ENCODE measurements at regions not wholly inside any gene's neighbourhood (a gene's known extent, or its start where the extent isn't known, plus 50 kb on each side); places are given as distances from the start of the nearest gene placed in this dataset.
"Not testable (repeated sequence)": the region's sequence is repeated elsewhere in the genome, so short reads cannot be mapped to it uniquely, and the experiment has no call there.

DNA sequence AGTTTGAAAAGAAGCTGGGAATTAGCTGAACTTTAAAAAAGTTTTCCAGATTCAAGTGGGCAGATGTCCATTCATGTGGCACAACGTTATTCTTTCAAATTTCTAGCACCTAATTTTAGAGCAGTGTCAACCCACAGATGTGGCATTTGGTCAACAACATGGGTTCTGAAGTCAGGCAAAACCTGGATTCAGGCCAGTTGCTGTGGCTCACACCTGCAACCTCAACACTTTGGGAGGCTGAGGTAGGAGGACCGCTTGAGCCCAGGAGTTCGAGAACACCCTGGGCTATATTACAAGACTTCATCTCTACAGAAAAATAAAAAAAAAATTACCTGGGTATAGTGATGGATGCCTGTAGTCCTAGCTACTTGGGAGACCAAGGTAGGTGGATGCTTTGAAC is 380.2 kb upstream of the SALL1 start:
- Histone ChIP-seq H3K4me1 (ENCODE audit: control insufficient read depth, insufficient read depth, low read length) (peaks cover 4% of the 10 kb centered on the region; the same call in 1 of the 2 replicates), H3K36me3 (ENCODE audit: control insufficient read depth, insufficient read depth, low read length) (no peaks in the 10 kb centered on the region), H3K9ac (ENCODE audit: low read depth, low read length) (no peak overlapping the region), H3K4me3 (ENCODE audit: low read depth, low read length) (no peak overlapping the region), H3K9me3 (ENCODE audit: control insufficient read depth, insufficient read depth, low read length) (no peaks in the 10 kb centered on the region), H3K27me3 (ENCODE audit: control insufficient read depth, insufficient read depth, low read length) (no peaks in the 10 kb centered on the region), H3K27ac (ENCODE audit: low read depth, low read length) (no peak overlapping the region)

- H3K4me1 ChIP-seq (ENCODE audit: control insufficient read depth, insufficient read depth, low read length): 0 out of 2 replicates have a peak, but pooled peaks cover 5% of the 10 kb centered on the region
- H3K9me3 ChIP-seq (ENCODE audit: control insufficient read depth, insufficient read depth, low read length): no peaks in the 10 kb centered on the region
- no peak overlapping the region for H3K4me3 ChIP-seq (ENCODE audit: low read depth, low read length)
- no peak overlapping the region for H3K9ac ChIP-seq (ENCODE audit: low read depth, low read length)
- no peaks in the 10 kb centered on the region for H3K27me3 ChIP-seq (ENCODE audit: control insufficient read depth, insufficient read depth, low read length)
- H3K27ac ChIP-seq (ENCODE audit: low read depth, low read length): no peak overlapping the region
- no peaks in the 10 kb centered on the region for H3K36me3 ChIP-seq (ENCODE audit: control insufficient read depth, insufficient read depth, low read length)
Observed at GRCh38 chr16:51527349-51527748, 376.3 kb upstream of the SALL1 start.

GRCh38 chr16:51526621-51527020 is 375.6 kb upstream of the SALL1 start:
- Histone ChIP-seq H3K27ac (ENCODE audit: low read depth, low read length) (no peak overlapping the region), H3K9ac (ENCODE audit: low read depth, low read length) (no peak overlapping the region), H3K4me3 (ENCODE audit: low read depth, low read length) (no peak overlapping the region), H3K4me1 (ENCODE audit: control insufficient read depth, insufficient read depth, low read length) (0 out of 2 replicates have a peak, but pooled peaks cover 5% of the 10 kb centered on the region), H3K9me3 (ENCODE audit: control insufficient read depth, insufficient read depth, low read length) (no peaks in the 10 kb centered on the region), H3K27me3 (ENCODE audit: control insufficient read depth, insufficient read depth, low read length) (no peaks in the 10 kb centered on the region), H3K36me3 (ENCODE audit: control insufficient read depth, insufficient read depth, low read length) (no peaks in the 10 kb centered on the region)

GRCh38 chr16:51524555-51525373 is 373.7 kb upstream of the SALL1 start:
- Histone ChIP-seq H3K9ac (ENCODE audit: low read depth, low read length) (no peak overlapping the region), H3K4me3 (ENCODE audit: low read depth, low read length) (no peak overlapping the region), H3K27ac (ENCODE audit: low read depth, low read length) (no peak overlapping the region)

DNA sequence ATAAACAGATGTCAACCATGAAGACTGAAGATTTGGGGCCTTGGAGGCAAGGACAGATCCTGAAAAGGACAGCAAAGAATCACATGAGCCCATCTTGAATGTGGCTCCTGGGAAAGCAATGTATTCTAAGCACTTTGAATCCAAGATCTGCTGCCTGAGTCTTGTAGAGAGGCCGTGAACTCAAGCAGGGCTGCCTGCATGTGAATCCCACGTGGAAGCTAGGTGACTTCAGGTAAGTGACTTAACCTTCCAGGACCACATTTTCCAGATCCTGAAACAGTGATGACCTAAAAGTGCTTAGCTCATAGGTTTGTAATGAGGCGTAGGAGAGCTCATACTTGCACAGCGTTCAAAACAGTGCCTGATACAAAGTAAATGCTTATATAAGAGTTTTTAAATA is 373.0 kb upstream of the SALL1 start:
- H3K4me1 ChIP-seq (ENCODE audit: control insufficient read depth, insufficient read depth, low read length): 0 out of 2 replicates have a peak, but pooled peaks cover 5% of the 10 kb centered on the region
- H3K27ac ChIP-seq (ENCODE audit: low read depth, low read length): no peak overlapping the region
- no peaks in the 10 kb centered on the region for H3K27me3 ChIP-seq (ENCODE audit: control insufficient read depth, insufficient read depth, low read length)
- no peaks in the 10 kb centered on the region for H3K36me3 ChIP-seq (ENCODE audit: control insufficient read depth, insufficient read depth, low read length)
- H3K9me3 ChIP-seq (ENCODE audit: control insufficient read depth, insufficient read depth, low read length): no peaks in the 10 kb centered on the region
- no peak overlapping the region for H3K9ac ChIP-seq (ENCODE audit: low read depth, low read length)
- no peak overlapping the region for H3K4me3 ChIP-seq (ENCODE audit: low read depth, low read length)

More at GRCh38 chr16:51524555-51525373, 373.7 kb upstream of the SALL1 start:
- H3K9me3 ChIP-seq (ENCODE audit: control insufficient read depth, insufficient read depth, low read length): no peaks in the 10 kb centered on the region
- H3K36me3 ChIP-seq (ENCODE audit: control insufficient read depth, insufficient read depth, low read length): no peaks in the 10 kb centered on the region
- H3K27me3 ChIP-seq (ENCODE audit: control insufficient read depth, insufficient read depth, low read length): no peaks in the 10 kb centered on the region
- 0 out of 2 replicates have a peak, but pooled peaks cover 5% of the 10 kb centered on the region for H3K4me1 ChIP-seq (ENCODE audit: control insufficient read depth, insufficient read depth, low read length)

DNA sequence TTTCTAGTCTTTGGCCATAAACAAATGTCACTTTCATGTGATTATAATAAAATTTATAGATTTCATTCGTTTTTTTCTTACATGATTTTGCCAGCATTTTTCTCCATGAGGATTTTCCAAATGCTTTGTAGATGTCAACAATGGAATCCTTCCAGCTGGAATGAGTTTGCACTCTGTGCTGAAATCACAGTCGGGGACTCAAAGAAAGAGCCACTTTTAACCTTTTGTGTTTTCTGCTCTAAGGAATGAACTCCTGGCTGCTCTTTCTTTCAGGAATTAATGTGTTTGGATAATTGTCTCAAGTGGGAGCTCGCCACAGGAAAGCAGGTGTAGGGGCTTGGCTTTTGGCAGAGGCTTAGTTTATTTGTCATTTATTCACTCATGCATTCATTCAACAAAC is 372.3 kb upstream of the SALL1 start:
- Histone ChIP-seq H3K4me3 (ENCODE audit: low read depth, low read length) (no peak overlapping the region), H3K36me3 (ENCODE audit: control insufficient read depth, insufficient read depth, low read length) (no peaks in the 10 kb centered on the region), H3K27ac (ENCODE audit: low read depth, low read length) (no peak overlapping the region), H3K9ac (ENCODE audit: low read depth, low read length) (no peak overlapping the region), H3K4me1 (ENCODE audit: control insufficient read depth, insufficient read depth, low read length) (0 out of 2 replicates have a peak, but pooled peaks cover 5% of the 10 kb centered on the region), H3K9me3 (ENCODE audit: control insufficient read depth, insufficient read depth, low read length) (no peaks in the 10 kb centered on the region), H3K27me3 (ENCODE audit: control insufficient read depth, insufficient read depth, low read length) (no peaks in the 10 kb centered on the region)

DNA sequence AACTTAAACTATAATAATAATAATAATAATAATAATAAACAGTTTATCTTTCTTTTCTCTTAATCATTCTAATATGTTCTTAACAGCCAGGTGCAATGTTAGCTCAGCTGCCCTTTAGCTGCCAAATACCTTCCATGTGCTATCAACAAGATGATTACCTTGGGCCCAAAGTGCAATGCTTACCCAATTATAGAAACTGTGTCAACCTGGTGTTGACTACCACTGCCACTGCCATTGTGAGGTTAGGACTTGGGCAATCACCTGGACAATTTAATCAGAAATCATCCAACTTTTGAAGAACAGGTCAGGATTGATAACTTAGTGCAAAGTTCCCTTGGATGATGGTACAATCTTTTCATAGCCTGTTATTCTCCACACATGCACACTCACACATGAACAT is 371.8 kb upstream of the SALL1 start:
- Histone ChIP-seq H3K4me3 (ENCODE audit: low read depth, low read length) (no peak overlapping the region), H3K9me3 (ENCODE audit: control insufficient read depth, insufficient read depth, low read length) (no peaks in the 10 kb centered on the region), H3K27me3 (ENCODE audit: control insufficient read depth, insufficient read depth, low read length) (no peaks in the 10 kb centered on the region), H3K4me1 (ENCODE audit: control insufficient read depth, insufficient read depth, low read length) (0 out of 2 replicates have a peak, but pooled peaks cover 5% of the 10 kb centered on the region), H3K27ac (ENCODE audit: low read depth, low read length) (no peak overlapping the region), H3K9ac (ENCODE audit: low read depth, low read length) (no peak overlapping the region), H3K36me3 (ENCODE audit: control insufficient read depth, insufficient read depth, low read length) (no peaks in the 10 kb centered on the region)

DNA sequence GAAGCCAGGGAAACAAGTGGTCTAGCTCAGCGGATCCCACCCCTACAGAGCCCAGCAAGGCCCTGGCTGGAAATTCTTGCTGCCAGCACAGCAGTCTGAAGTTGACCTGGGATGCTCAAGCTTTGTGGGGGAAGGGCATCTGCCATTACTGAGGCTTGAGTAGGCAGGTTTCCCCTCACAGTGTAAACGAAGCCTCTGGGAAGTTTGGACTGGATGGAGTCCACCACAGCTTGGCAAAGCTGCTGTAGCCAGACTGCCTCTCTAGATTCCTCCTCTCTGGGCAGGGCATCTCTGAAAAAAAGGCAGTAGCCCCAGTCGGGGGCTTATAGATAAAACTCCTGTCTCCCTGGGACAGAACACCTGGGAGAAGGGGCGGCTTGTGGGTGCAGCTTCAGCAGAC is 365.9 kb upstream of the SALL1 start:
- H3K4me1 ChIP-seq (ENCODE audit: control insufficient read depth, insufficient read depth, low read length); H3K4me3 ChIP-seq (ENCODE audit: low read depth, low read length); H3K9me3 ChIP-seq (ENCODE audit: control insufficient read depth, insufficient read depth, low read length); H3K27me3 ChIP-seq (ENCODE audit: control insufficient read depth, insufficient read depth, low read length); H3K27ac ChIP-seq (ENCODE audit: low read depth, low read length); H3K36me3 ChIP-seq (ENCODE audit: control insufficient read depth, insufficient read depth, low read length); H3K9ac ChIP-seq (ENCODE audit: low read depth, low read length): not testable (repeated sequence)

DNA sequence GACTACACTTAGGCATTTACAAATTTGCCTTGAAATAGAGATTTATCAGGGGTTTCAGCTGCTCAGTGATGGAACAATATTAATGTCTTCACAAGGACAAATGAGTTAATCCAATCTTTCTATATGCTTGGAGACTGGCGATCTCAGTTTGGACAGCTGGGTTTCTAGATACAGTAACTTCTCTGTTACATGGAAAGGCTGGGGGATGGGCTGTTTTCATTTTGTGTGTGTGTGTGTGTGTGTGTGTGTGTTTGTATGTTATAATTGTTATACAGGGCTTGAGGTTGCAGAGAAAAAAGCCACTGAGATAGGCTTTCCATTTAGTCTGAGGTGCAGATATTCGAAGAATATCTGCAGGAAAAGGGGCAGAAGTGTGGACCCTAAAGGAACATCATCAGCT is 359.3 kb upstream of the SALL1 start:
- no peaks in the 10 kb centered on the region for H3K27me3 ChIP-seq (ENCODE audit: control insufficient read depth, insufficient read depth, low read length)
- H3K9ac ChIP-seq (ENCODE audit: low read depth, low read length): no peak overlapping the region
- no peak overlapping the region for H3K4me3 ChIP-seq (ENCODE audit: low read depth, low read length)
- no peaks in the 10 kb centered on the region for H3K36me3 ChIP-seq (ENCODE audit: control insufficient read depth, insufficient read depth, low read length)
- H3K9me3 ChIP-seq (ENCODE audit: control insufficient read depth, insufficient read depth, low read length): no peaks in the 10 kb centered on the region
- no peak overlapping the region for H3K27ac ChIP-seq (ENCODE audit: low read depth, low read length)
- H3K4me1 ChIP-seq (ENCODE audit: control insufficient read depth, insufficient read depth, low read length): no peaks in the 10 kb centered on the region

DNA sequence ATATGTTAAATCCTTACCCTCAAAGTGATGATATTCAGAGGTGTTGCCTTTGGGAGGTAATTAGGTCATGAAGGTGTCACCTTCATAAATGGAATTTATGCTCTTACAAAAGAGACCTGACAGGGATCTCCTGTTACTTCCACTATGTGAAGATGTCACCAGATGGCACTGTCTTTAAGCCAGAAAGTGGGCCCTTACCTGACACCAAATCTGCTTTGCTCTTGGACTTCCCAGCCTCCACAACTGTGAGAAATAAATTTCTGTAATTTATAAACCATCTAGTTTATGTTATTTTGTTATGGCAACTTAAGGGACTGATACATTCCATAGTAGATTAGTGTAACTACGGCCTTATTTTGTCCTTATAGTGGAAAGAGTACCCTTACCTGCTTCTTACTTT is 358.3 kb upstream of the SALL1 start:
- Histone ChIP-seq H3K4me1 (ENCODE audit: control insufficient read depth, insufficient read depth, low read length) (no peaks in the 10 kb centered on the region), H3K9me3 (ENCODE audit: control insufficient read depth, insufficient read depth, low read length) (no peaks in the 10 kb centered on the region), H3K27ac (ENCODE audit: low read depth, low read length) (no peak overlapping the region), H3K27me3 (ENCODE audit: control insufficient read depth, insufficient read depth, low read length) (no peaks in the 10 kb centered on the region), H3K9ac (ENCODE audit: low read depth, low read length) (no peak overlapping the region), H3K36me3 (ENCODE audit: control insufficient read depth, insufficient read depth, low read length) (no peaks in the 10 kb centered on the region), H3K4me3 (ENCODE audit: low read depth, low read length) (no peak overlapping the region)

DNA sequence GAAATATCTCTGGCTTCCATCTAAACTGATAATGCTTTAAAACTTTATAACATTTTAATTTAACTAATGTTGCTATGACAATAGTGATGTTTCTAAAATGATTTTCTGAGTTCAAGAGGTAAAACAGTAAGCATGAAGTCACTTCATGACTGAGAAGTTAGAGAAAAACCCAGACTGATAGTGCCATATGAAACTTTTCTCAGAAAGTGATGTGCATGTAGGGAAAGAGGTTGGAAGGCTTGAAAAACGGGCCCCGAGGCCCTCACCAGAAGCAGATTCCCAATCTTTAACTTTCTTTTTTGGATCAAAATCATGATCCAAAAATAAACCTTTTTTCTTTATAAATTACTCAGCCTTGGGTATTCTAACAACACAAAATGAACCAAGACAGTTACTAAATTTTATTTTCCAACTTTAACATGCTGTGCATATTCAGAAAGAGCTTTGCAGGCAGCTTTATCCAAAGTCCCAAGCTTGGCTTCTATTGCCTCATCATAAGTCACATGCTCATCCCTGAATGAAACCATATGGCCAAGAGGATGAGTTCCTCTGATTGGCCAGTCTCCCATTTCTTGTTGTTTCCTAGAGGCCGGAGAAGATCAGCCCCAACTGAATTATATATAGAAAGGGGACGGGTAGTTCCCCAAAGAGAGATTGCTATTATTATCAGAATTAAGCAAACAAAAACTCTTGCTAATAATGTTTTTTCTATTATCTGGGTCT is 357.6 kb upstream of the SALL1 start:
- Histone ChIP-seq H3K4me1 (ENCODE audit: control insufficient read depth, insufficient read depth, low read length) (no peaks in the 10 kb centered on the region), H3K9ac (ENCODE audit: low read depth, low read length) (no peak overlapping the region), H3K9me3 (ENCODE audit: control insufficient read depth, insufficient read depth, low read length) (no peaks in the 10 kb centered on the region), H3K27ac (ENCODE audit: low read depth, low read length) (no peak overlapping the region), H3K4me3 (ENCODE audit: low read depth, low read length) (no peak overlapping the region), H3K36me3 (ENCODE audit: control insufficient read depth, insufficient read depth, low read length) (no peaks in the 10 kb centered on the region), H3K27me3 (ENCODE audit: control insufficient read depth, insufficient read depth, low read length) (no peaks in the 10 kb centered on the region)

Measured in HUES48 (cell line).